ENCODE measurements at regions not wholly inside any gene's neighbourhood (a gene's known extent, or its start where the extent isn't known, plus 50 kb on each side); places are given as distances from the start of the nearest gene placed in this dataset.
A peak's percentile ranks its signal among the peaks of the same experiment; 100 is the strongest.

DNA sequence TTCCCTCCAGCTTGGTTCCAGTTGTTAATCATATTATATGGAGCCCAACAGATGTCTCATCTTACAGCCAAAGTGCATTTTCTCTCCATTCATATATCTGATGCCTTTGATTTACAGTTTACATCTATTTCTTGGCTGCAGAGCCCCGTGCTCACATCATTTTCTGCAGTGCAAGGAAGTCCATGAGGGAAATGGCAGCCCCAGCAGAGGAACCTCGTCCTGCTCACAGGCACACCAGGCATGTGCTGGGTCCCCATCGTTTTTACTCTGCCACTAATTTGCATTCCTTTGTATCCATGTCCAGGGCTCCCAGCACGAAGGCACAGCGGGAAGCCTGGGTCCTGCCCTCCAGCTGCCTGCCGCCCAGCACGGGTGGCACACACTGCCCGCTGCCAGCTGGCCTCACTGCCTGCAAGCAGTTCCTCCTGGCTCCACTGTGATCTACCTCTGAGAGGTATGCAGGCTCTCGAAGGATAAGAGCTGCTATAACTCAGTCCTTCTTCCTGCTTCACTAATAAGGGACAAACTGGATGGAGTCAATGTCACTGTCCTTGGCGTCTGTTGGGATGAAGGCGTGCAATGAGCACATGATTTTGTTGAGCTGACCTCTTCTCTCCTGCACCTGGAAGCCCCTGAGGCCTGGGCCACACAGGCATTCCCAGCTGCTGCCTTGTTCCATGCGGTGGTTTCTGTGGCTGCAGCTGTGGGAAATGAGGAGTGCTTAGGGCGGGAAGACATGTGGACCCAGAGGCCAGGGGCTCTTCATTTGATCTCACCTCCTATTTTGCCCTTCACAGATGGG lies 583.6 kb upstream of the MGMT start:
- DNase-seq: no peak

- DNase-seq: no peak
Observed at GRCh38 chr10:128884033-128884425, 583.0 kb upstream of the MGMT start.

GRCh38 chr10:128884496-128885072 lies 582.5 kb upstream of the MGMT start:
- no peak for DNase-seq

DNA sequence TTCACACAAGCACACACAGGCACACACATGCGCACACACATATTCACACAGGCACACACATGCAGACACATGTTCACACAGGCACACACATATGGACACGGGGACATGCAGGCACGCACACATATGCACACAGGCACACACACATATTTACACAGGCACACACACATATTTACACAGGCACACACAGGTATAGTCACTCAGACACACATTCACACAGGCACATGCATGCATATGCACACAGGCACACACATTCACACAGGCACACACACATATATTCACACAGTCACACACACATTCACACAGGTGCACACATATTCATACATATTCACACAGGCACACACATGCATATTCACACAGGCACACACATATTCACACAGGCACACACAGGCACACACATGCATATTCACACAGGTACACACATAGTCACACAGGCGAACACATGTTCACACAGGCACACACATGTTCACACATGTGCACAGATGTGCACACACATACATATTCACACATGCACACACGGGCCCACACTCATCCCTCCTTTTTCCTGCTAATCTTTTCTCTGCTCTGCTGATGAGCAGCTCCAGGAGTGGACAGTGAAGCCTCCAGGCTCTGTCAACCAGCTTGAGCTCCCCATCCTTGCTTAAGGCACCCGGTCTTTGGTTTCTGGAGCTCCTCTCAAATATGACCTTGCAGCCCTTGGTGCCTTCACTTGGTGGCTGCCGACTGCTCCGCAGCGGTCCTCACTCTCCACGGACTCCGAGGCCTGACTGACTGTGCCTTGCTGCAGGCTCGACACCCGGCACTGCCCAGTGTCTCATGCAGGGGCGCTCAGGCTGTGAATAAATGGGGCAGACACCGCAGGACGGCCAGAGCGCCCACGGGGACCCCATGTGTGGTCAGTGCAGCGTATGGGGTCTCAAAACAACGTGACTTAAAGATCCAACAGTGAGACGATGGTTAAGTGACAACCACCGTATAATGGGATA lies 581.2 kb upstream of the MGMT start:
- no peak for DNase-seq

DNA sequence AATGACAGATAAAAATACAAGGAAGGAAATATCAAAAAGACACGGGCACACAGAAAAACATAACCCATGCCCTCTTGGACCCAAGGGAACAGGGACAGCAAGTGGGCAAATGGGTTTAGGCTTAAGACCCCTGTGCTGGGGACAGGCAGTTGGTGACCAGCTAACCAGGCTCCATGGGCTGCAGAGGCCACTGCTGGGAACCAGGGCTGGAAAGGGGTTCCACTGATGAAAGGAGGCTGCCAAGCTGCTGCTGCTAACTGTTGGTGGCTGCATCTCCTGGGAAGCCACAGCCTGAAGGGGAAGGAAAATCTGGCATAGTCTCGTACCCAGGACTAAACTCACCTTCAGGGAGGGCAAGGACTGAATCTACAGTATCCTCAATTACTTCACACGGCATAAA lies 579.2 kb upstream of the MGMT start:
- no peak for DNase-seq

- DNase-seq: no peak
Observed at GRCh38 chr10:128892005-128892404, 575.0 kb upstream of the MGMT start.

DNA sequence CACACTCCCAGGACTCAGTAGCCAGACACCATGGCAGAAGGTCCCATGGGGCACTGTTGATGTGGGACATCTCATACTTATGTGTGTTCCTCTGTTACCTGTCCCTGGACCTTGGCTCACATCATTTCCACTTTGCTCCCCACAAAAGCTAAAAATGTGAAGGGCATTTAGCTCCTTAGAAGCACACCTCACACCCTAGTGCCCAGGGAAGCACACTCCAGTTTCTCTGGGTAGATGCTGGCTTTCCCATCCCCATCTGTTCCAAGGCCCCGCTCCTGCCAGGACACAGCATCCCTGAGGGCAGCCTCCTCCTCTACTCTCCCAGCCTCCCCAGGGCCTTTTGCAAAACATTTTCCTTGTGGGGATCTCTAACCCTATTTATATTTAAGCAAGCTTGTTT lies 572.4 kb upstream of the MGMT start:
- no peak for DNase-seq

DNA sequence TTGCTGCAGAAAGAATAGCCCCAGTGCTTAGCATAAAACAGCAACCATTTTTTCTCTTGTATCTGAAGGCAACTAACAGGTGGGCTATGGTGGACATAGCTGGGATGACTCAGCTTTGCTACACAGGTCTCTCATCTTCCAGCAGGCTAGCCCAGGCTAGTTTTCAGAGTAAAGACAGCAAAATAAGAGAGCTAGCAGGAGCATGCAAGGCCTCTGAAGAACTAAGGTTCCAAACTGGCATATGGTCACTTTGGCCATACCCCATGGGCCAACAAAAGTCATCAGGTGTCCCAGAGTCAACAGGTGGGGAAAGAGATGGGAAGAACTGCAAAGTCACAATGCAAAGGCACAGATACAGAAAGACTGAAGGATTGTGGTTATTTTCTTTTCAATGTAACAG lies 571.6 kb upstream of the MGMT start:
- no peak for DNase-seq

GRCh38 chr10:128896116-128896795 lies 570.8 kb upstream of the MGMT start:
- DNase-seq: no peak

DNA sequence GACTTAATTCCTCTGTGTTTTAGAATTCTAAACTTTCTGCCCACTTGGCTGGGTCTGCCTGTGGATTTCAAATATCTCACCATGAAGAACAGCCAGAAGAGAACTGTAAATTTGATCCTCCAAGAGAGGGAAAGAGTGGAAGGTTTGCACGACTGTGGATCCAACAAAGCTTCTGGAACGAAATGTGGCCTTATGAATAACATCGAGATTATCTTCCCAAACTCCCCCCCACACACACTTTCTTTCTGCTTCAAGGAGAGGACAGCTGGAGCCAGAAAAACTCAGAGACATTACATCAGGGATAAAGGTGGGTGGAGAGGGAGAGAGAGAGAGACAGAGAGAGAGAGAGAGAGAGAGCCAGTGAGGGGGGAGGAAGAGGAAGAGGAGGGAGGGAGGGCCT lies 570.1 kb upstream of the MGMT start:
- no peak for DNase-seq

- no peak for DNase-seq
Observed at GRCh38 chr10:128897401-128898129, 569.5 kb upstream of the MGMT start.

DNA sequence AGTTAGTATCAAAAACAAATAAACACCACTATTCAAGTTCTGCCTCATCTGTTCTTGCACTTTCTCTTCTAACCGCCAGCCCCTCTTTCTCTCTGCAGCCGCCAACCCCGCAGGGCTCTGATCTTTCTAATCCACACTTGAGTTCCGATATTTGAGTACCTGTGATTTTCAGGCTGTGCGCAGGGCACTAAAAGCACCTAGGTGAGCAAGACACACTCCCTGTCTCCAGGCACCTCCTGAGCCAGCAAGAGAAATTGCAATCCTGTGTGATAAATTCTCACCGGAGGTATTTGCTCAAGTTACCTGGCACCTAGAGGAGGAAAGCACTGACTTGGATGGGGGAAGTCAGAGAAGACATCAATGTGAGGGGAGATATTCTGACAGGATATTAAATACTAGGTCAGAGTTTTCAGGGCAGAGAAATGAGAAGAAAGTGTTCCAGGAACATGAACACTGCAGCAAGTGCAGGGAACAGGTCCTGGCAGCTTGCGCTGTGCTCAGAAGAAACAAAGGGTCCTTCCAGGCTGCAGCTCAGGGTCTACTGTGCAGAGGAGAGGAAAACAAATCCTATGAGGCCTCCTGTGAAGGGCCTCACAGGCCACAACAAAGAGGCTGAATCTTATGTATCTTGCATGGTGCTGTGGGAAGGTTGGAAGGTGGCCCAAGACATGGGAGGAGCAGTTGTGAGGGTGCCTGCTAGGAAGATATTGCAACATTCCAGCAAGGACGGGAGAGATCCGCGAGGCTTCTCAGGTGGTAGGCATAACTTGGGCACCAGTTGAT lies 568.7 kb upstream of the MGMT start:
- no peak for DNase-seq

DNA sequence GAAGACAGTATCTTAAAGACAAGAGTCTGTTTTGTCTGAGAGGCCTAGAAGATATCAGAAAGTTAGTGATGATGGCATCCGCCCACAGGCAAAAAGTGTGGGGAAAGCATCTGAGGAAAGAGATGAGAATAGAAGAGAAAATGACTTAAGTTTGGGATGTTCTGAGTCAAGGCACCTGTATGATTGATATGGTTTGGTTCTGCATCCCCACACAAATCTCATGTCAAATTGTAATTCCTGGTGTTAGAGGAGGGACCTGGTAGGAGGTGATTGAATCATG lies 568.2 kb upstream of the MGMT start:
- DNase-seq: no peak

DNA sequence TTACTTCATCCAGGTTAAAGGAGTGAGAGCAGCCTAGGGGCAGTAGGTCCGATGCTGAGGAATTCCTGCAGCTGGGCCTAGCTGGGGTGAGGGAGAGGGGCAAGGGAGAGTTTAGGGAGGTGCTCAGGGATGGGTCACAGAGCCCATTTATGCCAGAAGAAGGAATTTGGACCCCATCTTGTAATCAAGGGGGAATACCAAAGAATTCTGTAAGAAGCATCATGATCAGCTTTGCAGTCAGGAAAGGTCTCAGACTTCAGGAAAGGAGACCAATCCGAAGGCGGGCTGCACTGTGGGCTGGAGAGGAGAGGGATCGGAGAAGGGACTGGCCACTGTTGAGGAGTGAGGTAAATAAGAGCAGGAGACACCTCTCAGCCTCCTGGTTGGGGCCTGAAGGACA lies 566.6 kb upstream of the MGMT start:
- no peak for DNase-seq

- DNase-seq: no peak
Observed at GRCh38 chr10:128901236-128901635, 565.8 kb upstream of the MGMT start.

- DNase-seq: peak in 1 of 5 experiments; percentile 70
Observed at GRCh38 chr10:128902031-128902710, 564.9 kb upstream of the MGMT start.

GRCh38 chr10:128907155-128907941 lies 559.7 kb upstream of the MGMT start:
- no peak for DNase-seq

GRCh38 chr10:128908099-128908498 lies 558.9 kb upstream of the MGMT start:
- peak in 1 of 5 experiments; percentile 89 for DNase-seq

GRCh38 chr10:128908499-128908898 lies 558.5 kb upstream of the MGMT start:
- peak in 1 of 5 experiments; percentile 58 for DNase-seq
